ENCODE measurements at regions not wholly inside any gene's neighbourhood (a gene's known extent, or its start where the extent isn't known, plus 50 kb on each side); places are given as distances from the start of the nearest gene placed in this dataset.

- no peak for DNase-seq (ENCODE audit: low read depth, low spot score)
Measured at GRCh38 chr16:64172652-64173051, 949.2 kb downstream of the CDH11 start.

GRCh38 chr16:64172226-64172625 lies 949.6 kb downstream of the CDH11 start:
- no peak for DNase-seq (ENCODE audit: low read depth, low spot score)

GRCh38 chr16:64171632-64172031 lies 950.2 kb downstream of the CDH11 start:
- no peak for DNase-seq (ENCODE audit: low read depth, low spot score)

- DNase-seq (ENCODE audit: low read depth, low spot score): no peak
Measured at GRCh38 chr16:64168371-64168770, 953.5 kb downstream of the CDH11 start.

- no peak for DNase-seq (ENCODE audit: low read depth, low spot score)
Measured at GRCh38 chr16:64167936-64168335, 953.9 kb downstream of the CDH11 start.

- DNase-seq (ENCODE audit: low read depth, low spot score): no peak
Measured at GRCh38 chr16:64165368-64165767, 956.5 kb downstream of the CDH11 start.

- DNase-seq (ENCODE audit: low read depth, low spot score): peak; percentile 32
Measured at GRCh38 chr16:64162613-64163375, 959.1 kb downstream of the CDH11 start.

GRCh38 chr16:64159976-64160375 lies 961.9 kb downstream of the CDH11 start:
- DNase-seq (ENCODE audit: low read depth, low spot score): no peak

GRCh38 chr16:64158941-64159588 lies 962.8 kb downstream of the CDH11 start:
- DNase-seq (ENCODE audit: low read depth, low spot score): no peak

- no peak for DNase-seq (ENCODE audit: low read depth, low spot score)
Measured at GRCh38 chr16:64153718-64154117, 968.1 kb downstream of the CDH11 start.

- no peak for DNase-seq (ENCODE audit: low read depth, low spot score)
Measured at GRCh38 chr16:64151990-64152767, 969.7 kb downstream of the CDH11 start.

GRCh38 chr16:64150193-64150592 lies 971.7 kb downstream of the CDH11 start:
- no peak for DNase-seq (ENCODE audit: low read depth, low spot score)

- DNase-seq (ENCODE audit: low read depth, low spot score): no peak
Measured at GRCh38 chr16:64149756-64150155, 972.1 kb downstream of the CDH11 start.

GRCh38 chr16:64148356-64148755 lies 973.5 kb downstream of the CDH11 start:
- DNase-seq (ENCODE audit: low read depth, low spot score): no peak

- DNase-seq (ENCODE audit: low read depth, low spot score): no peak
Measured at GRCh38 chr16:64147941-64148340, 973.9 kb downstream of the CDH11 start.

- no peak for DNase-seq (ENCODE audit: low read depth, low spot score)
Measured at GRCh38 chr16:64144617-64145016, 977.2 kb downstream of the CDH11 start.

GRCh38 chr16:64138621-64139020 lies 983.2 kb downstream of the CDH11 start:
- no peak for DNase-seq (ENCODE audit: low read depth, low spot score)

GRCh38 chr16:64138006-64138405 lies 983.9 kb downstream of the CDH11 start:
- no peak for DNase-seq (ENCODE audit: low read depth, low spot score)

GRCh38 chr16:64136743-64137142 lies 985.1 kb downstream of the CDH11 start:
- no peak for DNase-seq (ENCODE audit: low read depth, low spot score)

GRCh38 chr16:64136314-64136713 lies 985.5 kb downstream of the CDH11 start:
- DNase-seq (ENCODE audit: low read depth, low spot score): no peak

GRCh38 chr16:64133366-64133765 lies 988.5 kb downstream of the CDH11 start:
- no peak for DNase-seq (ENCODE audit: low read depth, low spot score)

GRCh38 chr16:64132759-64133361 lies 989.0 kb downstream of the CDH11 start:
- DNase-seq (ENCODE audit: low read depth, low spot score): no peak
